ENCODE measurements at regions not wholly inside any gene's neighbourhood (a gene's known extent, or its start where the extent isn't known, plus 50 kb on each side); places are given as distances from the start of the nearest gene placed in this dataset.

DNA sequence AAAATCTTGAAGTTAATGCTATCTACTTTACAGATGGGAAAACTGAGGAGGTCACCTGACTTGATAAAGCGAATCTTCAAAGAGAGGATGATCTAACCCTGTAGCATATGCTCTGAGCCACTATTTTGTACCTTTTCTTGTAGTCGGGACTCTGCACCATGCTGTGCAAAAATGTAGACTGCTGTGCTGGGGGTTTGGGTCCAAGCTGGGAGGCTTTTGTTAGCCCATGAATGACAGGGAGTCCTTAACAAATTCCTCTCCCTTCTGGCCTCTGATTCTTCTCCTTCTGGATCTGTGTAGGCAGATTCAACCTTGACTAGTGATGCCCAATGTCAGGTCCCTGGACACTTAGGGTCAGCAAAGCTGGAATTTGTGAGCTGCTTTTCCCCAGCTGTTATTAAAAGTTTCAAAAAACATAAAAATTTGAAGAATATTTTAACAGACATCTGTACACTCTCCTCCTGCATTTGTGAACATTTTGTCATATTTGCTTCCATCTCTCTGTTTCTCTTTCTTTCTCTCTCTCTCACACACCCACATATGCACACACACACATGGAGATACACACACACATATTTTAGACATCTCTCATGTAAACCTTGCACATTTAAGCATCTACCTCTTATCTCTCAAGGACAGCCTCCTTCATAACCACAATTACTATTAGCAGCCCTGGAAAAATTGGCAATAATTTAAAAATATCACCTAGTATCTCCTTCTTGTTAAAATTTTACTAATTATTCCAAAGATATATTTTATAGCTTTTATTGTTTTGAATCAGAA is 335.0 kb upstream of the TRIB2 start:
- Histone ChIP-seq H3K4me1 (ENCODE audit: insufficient read depth, low read length) (no peaks in the 10 kb centered on the region), H3K36me3 (ENCODE audit: insufficient read depth, low read length) (no peaks in the 10 kb centered on the region), H2AFZ (ENCODE audit: low read depth, low read length) (no peak overlapping the region), H3K4me3 (ENCODE audit: low read depth in 1 of 2, low read length in 2 of 2) (no peak overlapping the region), H3K79me2 (ENCODE audit: insufficient read depth, low read length) (no peaks in the 10 kb centered on the region), H3K9ac (ENCODE audit: low read depth, low read length) (no peak overlapping the region), H3K27ac (ENCODE audit: low read length) (no peak overlapping the region), H4K20me1 (ENCODE audit: insufficient read depth, low read length) (no peaks in the 10 kb centered on the region), H3K9me3 (ENCODE audit: insufficient read depth, low read length, severe bottlenecking) (no peaks in the 10 kb centered on the region), H3K27me3 (ENCODE audit: insufficient read depth, low read length, poor library complexity) (no peaks in the 10 kb centered on the region), H3K4me2 (ENCODE audit: insufficient read depth, low read length) (no peak overlapping the region)
- DNase-seq (no peak), ATAC-seq (ENCODE audit: insufficient read depth, low read depth) (no peak)
- TF ChIP-seq, protein P1, sequence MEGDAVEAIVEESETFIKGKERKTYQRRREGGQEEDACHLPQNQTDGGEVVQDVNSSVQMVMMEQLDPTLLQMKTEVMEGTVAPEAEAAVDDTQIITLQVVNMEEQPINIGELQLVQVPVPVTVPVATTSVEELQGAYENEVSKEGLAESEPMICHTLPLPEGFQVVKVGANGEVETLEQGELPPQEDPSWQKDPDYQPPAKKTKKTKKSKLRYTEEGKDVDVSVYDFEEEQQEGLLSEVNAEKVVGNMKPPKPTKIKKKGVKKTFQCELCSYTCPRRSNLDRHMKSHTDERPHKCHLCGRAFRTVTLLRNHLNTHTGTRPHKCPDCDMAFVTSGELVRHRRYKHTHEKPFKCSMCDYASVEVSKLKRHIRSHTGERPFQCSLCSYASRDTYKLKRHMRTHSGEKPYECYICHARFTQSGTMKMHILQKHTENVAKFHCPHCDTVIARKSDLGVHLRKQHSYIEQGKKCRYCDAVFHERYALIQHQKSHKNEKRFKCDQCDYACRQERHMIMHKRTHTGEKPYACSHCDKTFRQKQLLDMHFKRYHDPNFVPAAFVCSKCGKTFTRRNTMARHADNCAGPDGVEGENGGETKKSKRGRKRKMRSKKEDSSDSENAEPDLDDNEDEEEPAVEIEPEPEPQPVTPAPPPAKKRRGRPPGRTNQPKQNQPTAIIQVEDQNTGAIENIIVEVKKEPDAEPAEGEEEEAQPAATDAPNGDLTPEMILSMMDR (IDR thresholded peaks at IDR 0.05; ENCODE audit: borderline replicate concordance, extremely low read depth, low read length, poor library complexity, severe bottlenecking): no peak
- no peak for TF ChIP-seq EZH2 (IDR thresholded peaks at IDR 0.05; ENCODE audit: borderline replicate concordance, low read depth, low read length, severe bottlenecking)

DNA sequence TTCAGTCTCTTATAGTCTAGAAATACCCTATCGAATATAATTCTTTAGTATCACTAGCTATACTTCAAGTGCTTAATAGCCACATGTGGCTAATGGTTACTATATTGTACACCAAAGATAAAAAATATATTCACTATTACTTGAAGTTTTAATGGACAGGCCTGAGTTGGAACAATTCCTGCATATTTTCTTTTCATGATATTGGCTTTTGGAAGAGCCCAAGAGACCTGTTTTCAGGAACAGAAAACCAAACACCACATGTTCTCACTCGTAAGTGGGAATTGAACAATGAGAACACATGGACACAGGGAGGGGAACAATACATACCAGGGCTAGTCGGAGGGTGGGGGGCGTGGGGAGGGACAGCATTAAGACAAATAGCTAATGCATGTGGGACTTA is 334.4 kb upstream of the TRIB2 start:
- TF ChIP-seq, protein P1 (IDR thresholded peaks at IDR 0.05; ENCODE audit: borderline replicate concordance, extremely low read depth, low read length, poor library complexity, severe bottlenecking): no peak
- TF ChIP-seq EZH2 (IDR thresholded peaks at IDR 0.05; ENCODE audit: borderline replicate concordance, low read depth, low read length, severe bottlenecking): no peak
- H2AFZ ChIP-seq (ENCODE audit: low read depth, low read length): no peak overlapping the region

DNA sequence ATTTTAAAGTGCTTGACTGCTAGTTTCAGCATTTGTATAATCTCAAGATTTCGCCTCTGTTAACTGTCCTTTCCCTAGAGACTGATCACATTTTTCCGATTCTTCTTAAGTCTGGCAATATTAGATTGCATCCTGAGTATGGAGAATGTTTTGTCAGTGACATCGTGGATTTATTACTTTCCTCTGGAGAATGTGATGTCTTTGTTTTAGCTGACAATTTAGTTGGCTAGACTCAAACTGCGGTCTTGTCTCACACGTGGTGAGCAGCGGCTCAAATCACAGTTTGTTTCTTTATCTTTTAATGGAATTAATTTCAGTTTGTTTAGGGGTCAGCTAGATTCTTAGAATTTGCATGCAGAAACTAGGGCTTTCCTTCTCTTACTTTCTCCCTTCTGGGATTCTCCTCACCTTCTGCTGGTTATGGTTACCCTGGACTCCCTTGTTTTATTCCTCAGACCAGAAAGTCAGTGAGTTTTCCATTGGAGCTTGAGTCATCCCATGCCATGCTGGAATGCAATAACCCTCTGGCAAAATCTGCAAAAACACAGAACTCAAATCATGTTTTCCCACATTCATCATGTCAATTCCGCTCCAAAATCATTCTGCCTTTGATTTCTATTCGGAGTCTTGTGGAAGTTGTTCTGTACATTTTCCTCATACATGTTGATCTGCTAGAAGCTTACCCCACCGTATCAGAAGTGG is 327.2 kb upstream of the TRIB2 start:
- Histone ChIP-seq H3K4me3 (ENCODE audit: low read depth in 1 of 2, low read length in 2 of 2) (no peak overlapping the region), H4K20me1 (ENCODE audit: insufficient read depth, low read length) (no peaks in the 10 kb centered on the region), H2AFZ (ENCODE audit: low read depth, low read length) (no peak overlapping the region), H3K9me3 (ENCODE audit: insufficient read depth, low read length, severe bottlenecking) (no peaks in the 10 kb centered on the region), H3K27ac (ENCODE audit: low read length) (no peak overlapping the region), H3K79me2 (ENCODE audit: insufficient read depth, low read length) (no peaks in the 10 kb centered on the region), H3K36me3 (ENCODE audit: insufficient read depth, low read length) (no peaks in the 10 kb centered on the region), H3K27me3 (ENCODE audit: insufficient read depth, low read length, poor library complexity) (no peaks in the 10 kb centered on the region), H3K9ac (ENCODE audit: low read depth, low read length) (no peak overlapping the region), H3K4me2 (ENCODE audit: insufficient read depth, low read length) (no peak overlapping the region), H3K4me1 (ENCODE audit: insufficient read depth, low read length) (no peaks in the 10 kb centered on the region)
- no peak for TF ChIP-seq EZH2 (IDR thresholded peaks at IDR 0.05; ENCODE audit: borderline replicate concordance, low read depth, low read length, severe bottlenecking)
- TF ChIP-seq, protein P1 (IDR thresholded peaks at IDR 0.05; ENCODE audit: borderline replicate concordance, extremely low read depth, low read length, poor library complexity, severe bottlenecking): no peak
- no peak for ATAC-seq (ENCODE audit: insufficient read depth, low read depth)
- DNase-seq: no peak

More for the DNA sequence above, 334.4 kb upstream of the TRIB2 start:
- Histone ChIP-seq H3K36me3 (ENCODE audit: insufficient read depth, low read length) (no peaks in the 10 kb centered on the region), H3K9ac (ENCODE audit: low read depth, low read length) (no peak overlapping the region), H3K79me2 (ENCODE audit: insufficient read depth, low read length) (no peaks in the 10 kb centered on the region), H3K4me1 (ENCODE audit: insufficient read depth, low read length) (no peaks in the 10 kb centered on the region), H3K4me2 (ENCODE audit: insufficient read depth, low read length) (no peak overlapping the region), H3K27ac (ENCODE audit: low read length) (no peak overlapping the region), H3K4me3 (ENCODE audit: low read depth in 1 of 2, low read length in 2 of 2) (no peak overlapping the region), H4K20me1 (ENCODE audit: insufficient read depth, low read length) (no peaks in the 10 kb centered on the region), H3K27me3 (ENCODE audit: insufficient read depth, low read length, poor library complexity) (no peaks in the 10 kb centered on the region), H3K9me3 (ENCODE audit: insufficient read depth, low read length, severe bottlenecking) (no peaks in the 10 kb centered on the region)
- ATAC-seq (ENCODE audit: insufficient read depth, low read depth): no peak
- DNase-seq: no peak
